ENCODE measurements at regions not wholly inside any gene's neighbourhood (a gene's known extent, or its start where the extent isn't known, plus 50 kb on each side); places are given as distances from the start of the nearest gene placed in this dataset.

- TF ChIP-seq CTCF (conservative IDR thresholded peaks at IDR 0.05 in 1 of 2, IDR thresholded peaks at IDR 0.05 in 1 of 2; ENCODE audit: low read depth in 1 of 2, low read length in 2 of 2): no peak
- TF ChIP-seq EZH2 (IDR thresholded peaks at IDR 0.05; ENCODE audit: low read length, missing control alignments): no peak
Observed at GRCh38 chr13:97106323-97106722, 112.0 kb upstream of the OXGR1 start.

Measured in fibroblast of lung (primary cell).